NCI-H2227 (cell line): ENCODE measurements at regions not wholly inside any gene's neighbourhood (a gene's known extent, or its start where the extent isn't known, plus 50 kb on each side); places are given as distances from the start of the nearest gene placed in this dataset.
"Not testable (repeated sequence)": the region's sequence is repeated elsewhere in the genome, so short reads cannot be mapped to it uniquely, and the experiment has no call there.

ENCODE experiments used
- DNase-seq: peaks from one replicate; lab custom pipeline; 2025; ENCODE audit not compliant: unreplicated experiment; lab: John Stamatoyannopoulos, UW

DNA sequence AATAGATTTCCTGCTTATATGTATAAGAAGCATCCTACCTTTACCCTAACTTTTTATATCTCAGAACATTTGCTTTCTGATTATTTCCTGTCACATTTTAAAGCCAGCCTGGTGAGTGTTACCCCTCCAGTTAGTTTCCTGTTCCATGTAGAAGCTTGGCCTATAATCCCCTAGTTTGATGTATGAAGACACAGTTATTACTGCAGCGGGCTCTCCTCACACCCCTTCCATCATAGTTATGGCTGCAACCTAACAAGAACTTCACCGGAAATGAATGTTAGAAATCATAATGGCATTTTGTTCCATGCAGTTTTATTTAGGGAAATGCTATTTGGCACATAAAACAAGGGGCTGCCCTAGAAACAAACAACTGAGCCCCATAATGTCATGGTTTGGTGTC lies 400.2 kb upstream of the SETBP1 start:
- DNase-seq: no peak

DNA sequence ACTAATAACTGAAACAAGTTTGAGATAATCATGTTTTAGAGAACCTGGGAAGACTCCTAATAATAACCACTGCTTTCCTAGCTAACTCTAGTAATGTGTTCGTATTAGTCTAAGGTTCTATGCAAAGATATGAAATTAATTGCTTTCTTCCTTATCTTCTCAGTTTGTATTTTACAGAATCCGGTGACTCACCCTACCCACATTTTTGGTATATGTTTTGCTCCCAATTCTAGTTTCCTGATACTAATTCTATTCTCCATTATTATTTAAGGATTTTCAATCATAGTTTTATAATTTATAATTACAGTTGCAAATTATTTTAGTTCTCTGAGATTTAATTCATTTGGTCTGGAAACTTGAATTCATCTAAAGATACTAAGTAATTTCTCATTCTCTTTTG lies 394.6 kb upstream of the SETBP1 start:
- no peak for DNase-seq

DNA sequence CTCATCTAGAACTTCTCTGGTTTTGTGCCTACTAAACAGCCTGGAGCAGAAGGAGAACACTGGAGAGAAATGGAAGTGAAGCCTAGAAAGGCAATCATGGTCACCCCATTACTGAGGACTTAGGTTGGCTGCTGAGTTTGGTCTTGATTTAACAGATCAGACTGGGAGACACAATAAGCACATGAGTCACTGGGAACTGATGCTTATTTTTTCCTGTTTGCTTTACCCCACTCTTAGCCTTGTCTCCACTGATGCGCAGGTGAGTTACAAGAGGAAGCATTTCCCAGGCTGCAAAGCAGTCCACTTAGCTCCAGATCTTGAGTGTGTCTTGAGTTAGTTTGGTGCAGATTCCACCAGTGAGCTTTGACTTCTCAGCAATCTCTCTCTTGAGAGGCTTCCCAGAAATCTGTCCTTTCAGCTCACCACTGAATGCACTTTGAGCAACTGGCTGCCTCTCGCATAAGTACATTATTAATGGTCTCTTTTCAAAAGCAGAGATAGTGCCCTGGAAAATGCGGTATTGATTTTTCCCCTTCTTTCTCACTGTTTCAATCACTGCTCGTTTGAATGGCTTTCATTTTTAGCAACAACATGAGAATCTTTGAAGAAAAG lies 390.2 kb upstream of the SETBP1 start:
- DNase-seq: peak; percentile 76

DNA sequence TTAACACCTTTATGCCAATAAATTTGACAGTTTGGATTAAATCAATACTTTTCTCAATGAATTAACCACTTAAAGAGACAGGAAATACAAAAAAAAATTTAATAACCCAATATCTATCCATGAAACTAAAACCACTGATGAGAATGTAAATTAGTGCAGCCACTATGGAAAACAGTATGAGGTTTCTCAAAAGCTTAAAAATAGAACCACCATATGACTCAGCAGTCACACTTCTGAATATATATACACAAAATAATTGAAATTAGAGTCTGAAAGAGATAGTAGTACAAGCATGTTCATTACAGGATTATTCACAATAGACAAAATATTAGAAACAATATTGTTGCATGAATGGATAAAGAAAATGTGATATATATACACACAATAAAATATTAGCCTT lies 382.1 kb upstream of the SETBP1 start:
- DNase-seq: no peak

DNA sequence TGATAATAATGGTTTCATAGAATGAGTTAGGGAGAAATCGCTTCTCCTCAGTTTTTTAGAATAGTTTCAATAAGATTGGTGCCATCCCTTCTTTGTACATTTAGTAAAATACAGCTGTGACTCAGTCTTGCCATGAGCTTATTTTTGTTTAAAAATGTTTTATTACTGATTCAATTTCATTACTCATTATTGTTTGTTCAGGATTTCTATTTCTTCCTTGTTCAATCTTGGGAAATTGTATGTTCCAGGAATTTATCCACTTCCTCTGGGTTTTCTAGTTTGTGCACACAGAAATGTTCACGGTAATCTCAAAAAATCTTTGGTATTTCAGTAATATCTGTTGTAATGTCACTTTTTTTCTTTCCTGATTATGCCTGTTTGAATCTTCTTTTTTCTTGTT lies 371.5 kb upstream of the SETBP1 start:
- no peak for DNase-seq

DNA sequence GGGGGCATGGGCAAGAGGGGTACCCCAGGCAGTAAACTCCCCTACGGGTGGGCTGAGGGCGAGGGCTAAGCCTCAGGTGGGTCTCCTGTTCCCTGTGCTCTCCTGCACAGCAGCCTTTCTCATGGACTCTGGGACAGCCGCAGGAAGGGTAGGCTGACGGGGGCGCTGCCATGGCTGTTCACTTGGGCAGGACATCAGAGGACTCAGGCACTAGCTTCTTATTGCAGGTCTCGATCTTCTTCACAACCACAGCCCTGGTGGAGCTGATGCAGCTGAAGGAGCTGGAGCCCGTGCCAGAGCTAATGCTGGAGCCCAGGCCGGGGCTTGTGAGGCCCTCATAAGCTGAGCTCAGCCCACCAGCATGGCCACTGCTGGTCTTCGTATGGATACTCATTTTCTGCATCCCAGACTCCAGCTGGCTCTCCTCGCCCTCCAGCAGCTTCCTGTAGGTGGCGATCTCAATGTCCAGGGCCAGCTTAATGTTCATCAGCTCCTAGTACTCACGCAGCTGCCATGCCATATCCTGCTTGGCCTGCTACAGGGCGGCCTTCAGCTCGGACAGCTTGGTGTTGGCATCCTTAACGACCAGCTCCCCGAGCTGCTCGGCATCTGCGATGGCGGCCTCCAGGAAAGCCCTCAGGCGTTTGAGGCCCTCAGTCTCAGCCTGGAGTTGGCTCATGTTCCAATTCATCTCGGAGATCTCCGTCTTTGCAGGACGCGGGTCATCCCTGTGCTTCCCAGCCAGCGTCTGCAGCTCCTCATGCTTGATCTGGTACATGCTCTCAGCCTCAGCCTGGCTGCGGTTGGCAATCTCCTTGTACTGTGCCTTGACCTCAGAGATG lies 359.8 kb upstream of the SETBP1 start:
- DNase-seq: no peak

DNA sequence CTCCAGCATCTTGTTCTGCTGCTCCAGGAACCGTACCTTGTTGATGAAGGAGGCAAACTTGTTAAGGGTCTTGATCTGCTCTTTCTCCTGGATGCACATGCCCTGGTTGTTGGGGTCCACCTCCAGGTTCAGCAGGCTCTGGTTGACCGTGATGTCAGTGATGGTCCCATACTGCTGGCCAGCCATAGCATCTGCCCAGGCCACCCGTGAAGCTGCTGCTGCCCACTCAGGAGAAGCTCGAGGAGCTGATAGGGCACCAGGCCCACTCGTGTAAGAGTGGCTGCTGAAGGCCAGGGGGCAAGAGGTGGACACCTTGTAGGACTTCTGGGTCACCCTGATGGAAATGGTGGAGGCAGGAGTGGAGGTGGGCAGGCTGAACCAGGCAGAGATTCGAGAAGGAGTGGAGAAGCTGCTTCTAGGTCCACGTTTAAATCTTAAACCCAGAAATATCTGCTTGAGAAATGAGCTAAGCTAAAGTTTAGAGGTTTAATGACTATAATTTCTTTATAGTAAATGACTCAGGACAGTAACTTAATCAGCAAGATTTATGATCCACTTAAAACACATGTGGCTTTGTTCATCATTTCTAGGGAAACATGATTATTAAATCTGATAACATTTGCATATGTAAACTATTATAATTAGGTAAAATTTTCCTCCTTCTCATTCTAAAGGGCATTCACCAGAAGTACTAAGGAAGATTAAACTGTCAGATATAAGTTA lies 358.7 kb upstream of the SETBP1 start:
- DNase-seq: no peak

DNA sequence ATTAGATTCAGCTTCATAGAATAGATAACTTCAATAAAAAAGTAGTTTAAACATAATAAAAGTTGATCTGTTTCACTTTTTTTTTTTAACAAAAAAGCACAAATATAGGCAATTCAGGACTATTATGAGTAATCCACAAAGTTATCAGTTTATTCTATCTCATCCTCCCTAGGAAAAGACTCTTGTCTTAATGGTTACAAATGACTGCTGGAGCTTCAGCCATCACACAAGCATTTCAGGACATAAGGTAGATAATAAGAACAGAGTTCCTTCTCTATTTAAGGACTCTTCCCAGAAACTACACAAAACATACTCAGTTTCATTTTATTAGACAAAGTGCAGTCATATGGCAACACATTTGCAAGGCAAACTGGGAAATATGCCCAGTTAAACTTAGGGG lies 357.6 kb upstream of the SETBP1 start:
- no peak for DNase-seq

DNA sequence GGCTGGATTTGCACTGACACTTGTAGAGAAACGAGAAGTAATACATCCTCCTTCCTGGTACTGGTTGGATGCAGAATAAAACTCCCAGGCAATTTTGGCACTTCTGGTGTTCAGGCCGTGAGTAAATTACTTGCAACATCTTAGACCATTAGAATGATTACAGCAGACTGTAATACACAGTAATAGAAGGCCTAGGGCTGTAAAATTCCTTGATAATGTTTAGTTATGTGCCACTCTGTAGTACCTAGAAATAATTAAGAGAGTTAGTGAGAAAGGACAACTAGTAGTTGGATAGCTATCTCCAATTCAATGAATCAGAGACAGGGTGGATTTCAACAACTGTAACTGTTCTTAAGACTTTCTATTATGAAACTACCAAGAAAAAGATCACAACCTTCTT lies 356.3 kb upstream of the SETBP1 start:
- peak; percentile 17 for DNase-seq

DNA sequence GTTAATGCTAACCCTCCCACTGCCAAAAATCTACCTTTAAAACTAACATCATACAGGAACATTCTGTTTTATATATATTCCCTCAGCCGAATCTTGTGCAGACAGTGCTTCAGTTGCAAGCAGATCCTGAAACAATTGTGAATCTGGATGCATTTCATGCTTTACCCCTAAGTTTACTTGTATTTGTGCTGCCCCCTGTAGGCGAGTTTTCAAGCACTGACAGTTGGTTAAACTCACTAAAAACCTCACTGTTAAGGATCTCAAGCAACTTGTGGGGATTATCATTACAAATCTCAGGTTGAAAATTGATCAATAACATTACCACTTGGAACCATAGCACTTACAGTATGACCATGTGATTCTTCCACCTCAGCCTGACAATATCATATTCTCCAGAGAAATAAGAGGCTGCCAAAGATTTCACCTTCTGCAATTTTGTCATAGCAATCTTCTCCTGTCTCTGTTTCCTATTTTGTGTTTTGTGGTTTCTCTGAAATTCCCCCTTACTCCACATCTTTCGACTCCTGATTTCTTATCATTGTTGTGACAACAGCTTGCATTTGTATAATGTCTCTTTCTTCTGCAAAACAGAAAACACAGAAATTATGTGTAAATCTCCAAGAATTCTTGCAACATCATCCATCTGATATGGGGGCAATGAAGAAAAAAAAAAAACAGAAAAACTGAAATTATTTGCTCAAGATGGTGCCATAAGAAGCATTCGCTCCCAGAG lies 354.6 kb upstream of the SETBP1 start:
- peak; percentile 47 for DNase-seq

DNA sequence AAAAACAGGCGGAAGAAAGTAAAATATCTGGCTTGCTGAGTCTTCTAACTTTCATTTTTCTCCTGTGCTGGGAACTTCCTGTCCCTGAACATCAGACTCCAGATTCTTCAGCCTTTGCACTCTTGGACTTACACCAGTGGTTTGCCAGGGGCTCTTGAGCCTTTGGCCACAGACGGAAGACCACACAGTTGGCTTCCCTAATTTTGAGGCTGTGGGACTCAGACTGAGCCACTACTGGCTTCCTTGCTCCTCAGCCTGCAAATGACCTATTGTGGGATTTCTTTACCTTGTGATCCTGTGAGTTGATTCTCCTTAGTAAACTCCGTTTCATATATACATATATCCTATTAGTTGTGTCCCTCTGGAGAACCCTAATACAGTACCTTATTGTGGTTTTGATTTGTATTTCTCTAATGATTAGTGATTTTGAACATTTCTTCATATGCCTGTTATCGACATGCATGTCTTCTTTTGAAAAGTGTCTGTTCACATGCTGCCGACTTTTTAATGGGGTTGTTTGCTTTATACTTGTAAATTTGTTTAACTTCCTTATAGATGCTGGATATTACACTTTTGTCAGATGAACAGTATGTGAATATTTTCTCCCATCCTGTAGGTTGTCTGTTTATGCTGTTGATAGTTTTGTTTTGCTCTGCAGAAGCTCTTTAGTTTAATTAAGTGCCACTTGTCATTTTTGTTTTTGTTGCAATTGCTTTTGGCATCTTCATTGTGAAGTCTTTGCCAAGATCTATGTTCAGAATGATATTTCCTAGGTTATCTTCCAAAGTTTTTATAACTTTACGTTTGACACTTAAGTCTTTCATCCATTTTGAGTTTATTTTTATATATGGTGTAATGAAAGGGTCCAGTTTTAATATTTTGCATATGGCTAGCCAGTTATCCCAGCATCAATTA lies 348.8 kb upstream of the SETBP1 start:
- DNase-seq: no peak

DNA sequence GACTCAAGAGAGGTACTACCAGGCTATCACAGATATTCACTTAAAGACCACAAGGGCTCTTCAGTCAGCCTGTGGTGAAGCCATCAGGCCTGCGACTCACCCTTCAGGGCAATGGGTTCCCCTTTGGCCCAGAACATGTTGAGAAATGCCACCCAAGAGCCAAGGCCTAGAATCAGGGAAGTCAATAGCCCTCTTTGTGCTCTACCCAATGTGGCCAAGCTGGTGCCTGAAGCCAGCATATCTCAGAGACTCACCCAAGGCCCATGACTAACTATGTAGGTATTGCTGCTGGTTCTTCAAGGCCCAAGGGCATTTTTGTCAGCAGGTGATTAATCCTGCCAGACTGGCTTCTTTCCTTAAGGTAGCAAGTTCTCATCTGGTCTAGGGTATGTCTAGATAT lies 338.9 kb upstream of the SETBP1 start:
- DNase-seq: no peak

DNA sequence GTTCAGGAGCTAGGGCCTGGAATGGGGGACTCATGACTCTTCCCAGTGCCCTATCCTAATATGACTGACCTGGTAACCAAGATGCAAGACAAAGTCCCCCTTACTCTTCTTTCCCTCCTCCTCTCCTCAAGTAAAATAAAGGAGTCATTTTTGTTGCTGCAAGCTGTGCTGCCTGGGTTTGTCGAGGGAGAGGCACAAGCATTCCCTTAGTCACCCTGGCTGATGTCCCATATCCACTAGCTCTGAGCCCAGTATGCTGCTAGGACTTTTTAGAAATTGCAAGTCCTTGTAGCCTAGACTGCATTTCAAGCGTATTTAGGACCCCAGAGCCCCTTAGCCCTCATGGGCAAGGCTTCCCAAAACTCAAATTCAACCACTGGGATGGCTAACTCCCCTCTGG lies 338.5 kb upstream of the SETBP1 start:
- no peak for DNase-seq

DNA sequence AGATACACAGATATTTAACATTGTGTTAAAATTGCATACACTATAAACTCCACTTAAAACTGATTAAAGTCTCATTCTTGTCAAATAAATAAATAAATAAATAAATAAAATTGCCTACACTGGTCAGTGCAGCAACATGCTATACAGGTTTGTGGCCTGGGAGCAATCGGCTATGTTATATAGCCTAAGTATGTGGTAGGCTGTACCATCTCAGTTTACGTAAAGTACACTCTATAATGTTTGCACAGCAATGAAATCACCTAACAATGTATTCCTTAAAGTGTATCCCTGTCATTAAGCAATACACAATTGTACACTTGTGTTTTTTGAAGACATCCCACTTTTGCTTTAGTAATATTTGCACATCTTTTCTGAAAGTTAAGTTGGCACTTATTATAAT lies 337.7 kb upstream of the SETBP1 start:
- DNase-seq: no peak

DNA sequence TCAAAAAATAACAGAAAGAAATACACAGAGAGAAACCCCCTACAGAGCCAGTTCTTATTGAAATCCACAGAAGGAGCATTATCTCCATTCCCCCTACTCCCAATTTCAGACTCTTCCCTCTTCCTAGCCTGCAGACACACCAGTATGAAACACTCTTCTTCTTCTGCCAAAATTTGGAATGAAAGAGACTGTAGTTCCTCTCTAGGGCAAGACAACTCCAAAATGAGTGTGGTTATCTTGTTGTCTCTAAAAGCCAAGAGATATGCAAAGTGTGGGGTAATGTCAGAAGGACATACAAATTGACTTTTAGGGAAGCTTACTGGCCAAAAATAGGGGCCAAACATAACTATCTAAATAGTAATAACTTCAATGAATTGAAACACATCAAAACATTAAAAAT lies 337.1 kb upstream of the SETBP1 start:
- no peak for DNase-seq

DNA sequence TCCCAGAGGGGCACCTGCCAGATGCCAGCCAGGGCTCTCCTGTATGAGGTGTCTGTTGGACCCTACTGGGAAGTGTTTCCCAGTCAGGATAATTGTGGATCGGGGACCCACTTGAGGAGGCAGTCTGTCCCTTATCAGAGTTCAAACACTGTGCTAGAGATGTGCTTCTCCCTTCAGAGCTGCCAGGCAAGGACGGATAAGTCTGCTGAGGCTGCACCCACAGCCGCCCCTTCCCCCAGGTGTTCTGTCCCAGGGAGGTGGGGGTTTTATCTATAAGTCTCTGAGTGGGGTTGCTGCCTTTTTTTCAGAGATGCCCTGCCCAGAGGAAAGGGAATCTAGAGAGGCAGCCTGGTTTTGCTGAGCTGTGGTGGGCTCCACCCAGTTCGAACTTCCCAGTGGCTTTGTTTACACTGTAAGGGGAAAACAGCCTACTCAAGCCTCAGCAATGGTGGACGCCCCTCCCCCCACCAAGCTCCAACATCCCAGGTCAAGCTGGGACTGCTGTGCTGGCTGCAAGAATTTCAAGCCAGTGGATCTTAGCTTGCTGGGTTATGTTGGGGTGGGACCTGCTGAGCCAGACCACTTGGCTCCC lies 324.0 kb upstream of the SETBP1 start:
- DNase-seq: no peak

DNA sequence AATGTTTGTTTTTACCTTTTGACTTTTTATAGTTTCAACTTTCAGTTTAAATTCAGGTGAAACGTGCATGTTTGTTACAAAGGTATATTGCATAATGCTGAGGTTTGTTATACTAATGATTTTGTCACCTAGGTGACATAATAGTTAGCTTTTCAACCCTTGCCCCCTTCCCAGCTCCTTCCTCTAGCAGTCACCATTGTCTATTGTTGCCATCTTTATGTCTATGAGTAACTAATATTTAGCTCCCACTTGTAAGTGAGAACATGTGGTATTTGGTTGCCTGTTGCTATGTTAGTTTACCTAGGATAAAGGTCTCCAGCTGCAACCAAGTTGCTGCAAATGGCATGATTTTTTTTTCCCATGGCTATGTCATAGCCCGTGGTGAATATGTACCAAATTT lies 322.3 kb upstream of the SETBP1 start:
- peak; percentile 37 for DNase-seq

DNA sequence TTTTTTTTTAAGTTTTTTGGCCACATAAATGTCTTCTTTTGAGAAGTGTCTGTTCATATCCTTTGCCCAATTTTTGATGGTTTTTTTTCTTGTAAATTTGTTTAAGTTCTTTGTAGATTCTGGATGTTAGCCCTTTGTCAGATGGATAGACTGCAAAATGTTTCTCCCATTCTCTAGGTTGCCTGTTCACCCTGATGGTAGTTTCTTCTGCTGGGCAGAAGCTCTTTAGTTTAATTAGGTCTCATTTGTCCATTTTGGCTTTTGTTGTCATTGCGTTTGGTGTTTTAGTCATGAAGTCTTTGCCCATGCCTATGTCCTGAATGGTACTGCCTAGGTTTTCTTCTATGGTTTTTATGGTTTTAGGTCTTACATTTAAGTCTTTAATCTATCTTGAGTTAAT lies 320.9 kb upstream of the SETBP1 start:
- not testable (repeated sequence) for DNase-seq

DNA sequence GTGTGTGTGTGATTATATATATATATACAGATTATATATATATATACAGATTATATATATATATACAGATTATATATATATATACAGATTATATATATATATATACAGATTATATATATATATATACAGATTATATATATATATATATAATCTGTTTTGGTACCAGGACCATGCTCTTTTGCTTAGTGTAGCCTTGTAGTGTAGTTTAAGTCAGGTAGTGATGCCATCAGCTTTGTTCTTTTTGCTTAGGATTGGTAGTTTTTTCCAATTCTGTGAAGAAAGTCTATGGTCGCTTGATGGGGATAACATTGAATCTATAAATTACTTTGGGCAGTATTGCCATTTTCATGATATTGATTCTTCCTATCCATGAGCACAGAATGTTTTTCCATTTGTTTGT lies 318.5 kb upstream of the SETBP1 start:
- not testable (repeated sequence) for DNase-seq

DNA sequence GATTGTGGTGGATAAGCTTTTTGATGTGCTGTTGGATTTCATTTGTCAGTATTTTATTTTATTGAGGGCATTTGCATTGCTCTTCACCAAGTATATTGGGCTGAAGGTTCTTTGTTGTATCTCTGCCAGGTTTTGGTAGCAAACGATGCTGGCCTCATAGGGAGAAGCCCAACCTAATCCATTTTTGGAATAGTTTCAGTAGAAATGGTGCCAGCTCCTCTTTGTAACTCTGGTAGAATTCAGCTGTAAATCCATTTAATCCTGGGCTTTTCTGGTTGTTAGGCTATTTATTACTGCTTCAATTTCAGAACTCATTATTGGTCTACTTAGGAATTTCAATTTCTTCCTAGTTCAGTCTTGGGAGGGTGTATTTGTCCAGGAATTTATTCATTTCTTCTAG lies 309.8 kb upstream of the SETBP1 start:
- DNase-seq: no peak
